OCI-LY7 (cell line): ENCODE measurements at regions not wholly inside any gene's neighbourhood (a gene's known extent, or its start where the extent isn't known, plus 50 kb on each side); places are given as distances from the start of the nearest gene placed in this dataset.

ENCODE experiments used
- BruUV-seq: library from RNA; stranded (reverse); fragments of 400-500 nt; replicated peaks from 2 replicates; lab custom pipeline; 2021; lab: Mats Ljungman, UMichigan
- CTCF ChIA-PET: fragments of 300-600 bp; sonication (Branson Sonifier 250); formaldehyde crosslinking; loops from one replicate; lab custom pipeline; 2022; ENCODE audit warnings: antibody characterized with exemption; ENCODE audit not compliant: unreplicated experiment; lab: Charles Lee
- POLR2A ChIA-PET: fragments of 300-600 bp; sonication (Branson Sonifier 250); formaldehyde crosslinking; loops from one replicate; lab custom pipeline; 2022; ENCODE audit warnings: antibody characterized with exemption; lab: Charles Lee
- DNase-seq: peaks from one replicate; pipeline ENCODE4 v3.0.0-alpha.2; 2015; ENCODE audit warnings: low spot score
- H2AFZ ChIP-seq: fragments of 200-600 bp; sonication (generic), shearing (Covaris generic); 2 replicates; pipeline ENCODE4 v1.6.1; 2014; ENCODE audit warnings: mild to moderate bottlenecking, antibody characterized with exemption, low read length, moderate library complexity
- H3K27ac ChIP-seq: fragments of 200-600 bp; sonication (generic); 2 replicates; pipeline ENCODE4 v1.5.1; 2014; ENCODE audit warnings: mixed run types, low read depth, mild to moderate bottlenecking, moderate library complexity, low read length, inconsistent platforms; ENCODE audit not compliant: poor library complexity, severe bottlenecking
- H3K36me3 ChIP-seq: fragments of 200-600 bp; sonication (generic); 2 replicates; pipeline ENCODE4 v1.6.1; 2014; ENCODE audit warnings: mild to moderate bottlenecking, antibody characterized with exemption, low read length, moderate library complexity, mixed read lengths; ENCODE audit not compliant: insufficient read depth
- H3K4me1 ChIP-seq: fragments of 200-600 bp; sonication (generic); 2 replicates; pipeline ENCODE4 v1.5.1; 2014; ENCODE audit warnings: mild to moderate bottlenecking, low read length; ENCODE audit not compliant: insufficient read depth, poor library complexity, severe bottlenecking
- H3K4me2 ChIP-seq: fragments of 200-600 bp; sonication (generic); 2 replicates; pipeline ENCODE4 v1.6.1; 2014; ENCODE audit warnings: mild to moderate bottlenecking, low read length
- H3K4me3 ChIP-seq: fragments of 200-600 bp; sonication (generic); 2 replicates; pipeline ENCODE4 v1.5.1; 2014; ENCODE audit warnings: mild to moderate bottlenecking, low read depth, low read length; ENCODE audit not compliant: poor library complexity, severe bottlenecking
- H3K79me2 ChIP-seq: fragments of 200-600 bp; sonication (generic); 2 replicates; pipeline ENCODE4 v1.6.1; 2016; ENCODE audit warnings: low read depth, mild to moderate bottlenecking, low read length, moderate library complexity, mixed read lengths; ENCODE audit not compliant: insufficient read depth
- H3K9me2 ChIP-seq: fragments of 200-600 bp; sonication (generic); 2 replicates; pipeline ENCODE4 v1.6.1; 2016; ENCODE audit warnings: mild to moderate bottlenecking, low read length, mixed read lengths; ENCODE audit not compliant: insufficient read depth
- H3K9me3 ChIP-seq: fragments of 200-600 bp; sonication (generic); 2 replicates; pipeline ENCODE4 v1.6.1; 2014; ENCODE audit warnings: mild to moderate bottlenecking, mixed run types, low read length, mixed read lengths
- H4K20me1 ChIP-seq: fragments of 200-600 bp; sonication (generic); 2 replicates; pipeline ENCODE4 v1.6.1; 2014; ENCODE audit warnings: mild to moderate bottlenecking, antibody characterized with exemption, low read length, moderate library complexity, mixed read lengths; ENCODE audit not compliant: insufficient read depth
- EZH2phosphoT487 ChIP-seq: fragments of 200-600 bp; sonication (generic); IDR thresholded peaks from 2 replicates; pipeline ENCODE4 v1.6.1; 2018; ENCODE audit warnings: low read depth, borderline replicate concordance, mild to moderate bottlenecking, mixed run types, antibody characterized with exemption, low read length, moderate library complexity, mixed read lengths
- intact Hi-C: fragments of 100-400 bp; cut with micrococcal nuclease; formaldehyde crosslinking; loops from one replicate; pipeline ENCODE4 v1.10.0; 2022; ENCODE audit not compliant: unreplicated experiment
- TF ChIP-seq, protein P1 (sequence below): fragments of 200-600 bp; sonication (generic); conservative IDR thresholded peaks from 2 replicates; pipeline ENCODE4 v1.5.1; 2014; ENCODE audit warnings: mild to moderate bottlenecking, antibody characterized with exemption, low read length, moderate library complexity, mixed read lengths

DNA sequence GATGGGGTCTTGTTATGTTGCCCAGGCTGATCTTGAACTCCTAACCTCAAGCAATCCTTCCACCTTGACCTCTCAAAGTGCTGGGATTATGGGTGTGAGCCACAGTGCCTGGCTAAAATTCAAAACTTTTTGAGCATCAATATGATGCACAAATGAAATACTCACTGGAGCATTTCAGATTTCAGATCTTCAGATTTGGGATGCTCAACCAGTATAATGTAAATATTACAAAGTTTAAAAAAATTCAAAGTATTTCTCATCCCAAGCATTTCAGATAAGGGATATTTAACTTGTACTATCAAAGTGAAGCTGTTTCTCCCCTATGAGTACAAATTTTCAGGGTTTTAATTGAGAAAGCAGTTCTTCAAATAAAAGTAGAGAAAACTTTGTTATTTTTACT is 164.1 kb upstream of the CCDC68 start:
- H4K20me1 ChIP-seq = no peaks in the 10 kb centered on the region
- H3K9me3 ChIP-seq = no peaks in the 10 kb centered on the region
- no peak overlapping the region for H2AFZ ChIP-seq
- H3K79me2 ChIP-seq = no peaks in the 10 kb centered on the region
- intact Hi-C loops = no loop called here
- no peak overlapping the region for H3K27ac ChIP-seq
- no peak for DNase-seq
- TF ChIP-seq EZH2phosphoT487 = no peak
- TF ChIP-seq, protein P1, sequence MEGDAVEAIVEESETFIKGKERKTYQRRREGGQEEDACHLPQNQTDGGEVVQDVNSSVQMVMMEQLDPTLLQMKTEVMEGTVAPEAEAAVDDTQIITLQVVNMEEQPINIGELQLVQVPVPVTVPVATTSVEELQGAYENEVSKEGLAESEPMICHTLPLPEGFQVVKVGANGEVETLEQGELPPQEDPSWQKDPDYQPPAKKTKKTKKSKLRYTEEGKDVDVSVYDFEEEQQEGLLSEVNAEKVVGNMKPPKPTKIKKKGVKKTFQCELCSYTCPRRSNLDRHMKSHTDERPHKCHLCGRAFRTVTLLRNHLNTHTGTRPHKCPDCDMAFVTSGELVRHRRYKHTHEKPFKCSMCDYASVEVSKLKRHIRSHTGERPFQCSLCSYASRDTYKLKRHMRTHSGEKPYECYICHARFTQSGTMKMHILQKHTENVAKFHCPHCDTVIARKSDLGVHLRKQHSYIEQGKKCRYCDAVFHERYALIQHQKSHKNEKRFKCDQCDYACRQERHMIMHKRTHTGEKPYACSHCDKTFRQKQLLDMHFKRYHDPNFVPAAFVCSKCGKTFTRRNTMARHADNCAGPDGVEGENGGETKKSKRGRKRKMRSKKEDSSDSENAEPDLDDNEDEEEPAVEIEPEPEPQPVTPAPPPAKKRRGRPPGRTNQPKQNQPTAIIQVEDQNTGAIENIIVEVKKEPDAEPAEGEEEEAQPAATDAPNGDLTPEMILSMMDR = no peak
- no peaks in the 10 kb centered on the region for H3K9me2 ChIP-seq
- no peaks in the 10 kb centered on the region for H3K4me1 ChIP-seq
- no peaks in the 10 kb centered on the region for H3K36me3 ChIP-seq
- POLR2A ChIA-PET = interaction anchor here (0.6 kb wide), 1 partner anchor 656 kb away, joined by 4 read pairs; no protein-coding TSS in a partner anchor
- no TSS peak for BruUV-seq
- H3K4me2 ChIP-seq = no peak overlapping the region
- CTCF ChIA-PET = no interaction called here
- no peak overlapping the region for H3K4me3 ChIP-seq

DNA sequence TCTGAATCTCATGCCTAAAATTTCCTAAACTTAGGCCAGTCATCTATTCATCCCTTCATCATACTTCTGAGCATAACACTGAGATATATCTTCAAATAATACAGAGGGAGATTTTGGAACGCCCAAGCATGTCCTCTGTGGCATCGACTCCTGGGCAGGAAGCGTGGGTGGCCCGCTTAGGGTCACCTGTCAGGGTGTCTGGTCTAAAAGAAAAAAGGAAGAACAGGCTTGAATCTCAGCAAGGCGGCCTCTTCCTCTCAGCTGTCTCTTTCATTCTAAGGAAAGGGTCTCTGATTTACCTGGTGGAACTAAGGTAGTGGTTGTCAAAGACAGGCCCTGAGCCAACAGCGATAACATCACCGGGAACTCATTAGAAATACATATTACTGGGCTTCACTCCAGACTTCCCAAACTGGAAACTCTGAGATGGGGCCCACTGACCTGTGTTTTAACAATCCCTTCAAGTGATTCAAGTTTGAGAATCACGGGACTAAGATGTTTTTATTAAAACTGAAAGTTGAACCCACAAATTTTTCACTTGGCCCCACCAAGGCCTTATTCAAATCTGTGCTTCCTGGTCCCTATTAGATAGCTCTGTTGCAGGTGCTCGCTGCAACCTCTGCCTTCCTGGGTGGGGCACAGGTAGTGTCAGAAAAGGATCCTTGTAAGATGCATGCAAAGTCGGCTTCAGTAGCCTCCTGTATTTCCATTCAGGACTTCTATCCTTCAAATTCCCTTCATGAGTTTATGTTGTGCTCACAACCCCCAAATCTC is 162.3 kb upstream of the CCDC68 start:
- H3K4me2 ChIP-seq = no peak overlapping the region
- H4K20me1 ChIP-seq = no peaks in the 10 kb centered on the region
- H3K27ac ChIP-seq = no peak overlapping the region
- no peaks in the 10 kb centered on the region for H3K9me2 ChIP-seq
- intact Hi-C loops = no loop called here
- H3K9me3 ChIP-seq = no peaks in the 10 kb centered on the region
- H3K4me1 ChIP-seq = no peaks in the 10 kb centered on the region
- DNase-seq = no peak
- TF ChIP-seq, protein P1 = no peak
- TF ChIP-seq EZH2phosphoT487 = no peak
- ChIA-PET POLR2A (no interaction called here), CTCF (no interaction called here)
- H2AFZ ChIP-seq = no peak overlapping the region
- H3K36me3 ChIP-seq = no peaks in the 10 kb centered on the region
- no TSS peak for BruUV-seq
- no peak overlapping the region for H3K4me3 ChIP-seq
- no peaks in the 10 kb centered on the region for H3K79me2 ChIP-seq

DNA sequence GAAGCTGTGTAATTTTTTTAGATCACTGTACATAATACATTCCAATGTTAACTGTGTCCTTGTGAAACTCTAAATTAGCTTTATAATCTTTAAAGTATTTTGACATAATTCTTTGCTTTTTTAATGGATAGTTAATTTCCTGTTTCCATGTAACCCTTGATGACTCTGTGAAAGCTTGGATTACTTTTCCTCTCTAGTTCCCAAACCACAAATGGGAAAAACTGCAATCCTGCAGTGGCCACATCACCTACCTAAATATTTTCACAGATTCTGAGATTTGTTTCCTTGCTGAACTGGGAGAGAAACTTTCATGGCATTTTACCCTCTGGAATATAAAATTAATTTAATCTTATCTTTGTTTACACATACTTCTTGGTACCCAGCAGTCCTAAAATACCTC is 161.6 kb upstream of the CCDC68 start:
- no peak overlapping the region for H3K4me2 ChIP-seq
- BruUV-seq = no TSS peak
- H3K4me3 ChIP-seq = no peak overlapping the region
- intact Hi-C loops = no loop called here
- H3K27ac ChIP-seq = no peak overlapping the region
- H3K79me2 ChIP-seq = no peaks in the 10 kb centered on the region
- H3K9me2 ChIP-seq = no peaks in the 10 kb centered on the region
- DNase-seq = no peak
- TF ChIP-seq, protein P1 = no peak
- TF ChIP-seq EZH2phosphoT487 = no peak
- ChIA-PET CTCF (no interaction called here), POLR2A (no interaction called here)
- H3K36me3 ChIP-seq = no peaks in the 10 kb centered on the region
- H4K20me1 ChIP-seq = no peaks in the 10 kb centered on the region
- no peak overlapping the region for H2AFZ ChIP-seq
- no peaks in the 10 kb centered on the region for H3K9me3 ChIP-seq
- no peaks in the 10 kb centered on the region for H3K4me1 ChIP-seq
